ENCODE measurements at regions not wholly inside any gene's neighbourhood (a gene's known extent, or its start where the extent isn't known, plus 50 kb on each side); places are given as distances from the start of the nearest gene placed in this dataset.

DNA sequence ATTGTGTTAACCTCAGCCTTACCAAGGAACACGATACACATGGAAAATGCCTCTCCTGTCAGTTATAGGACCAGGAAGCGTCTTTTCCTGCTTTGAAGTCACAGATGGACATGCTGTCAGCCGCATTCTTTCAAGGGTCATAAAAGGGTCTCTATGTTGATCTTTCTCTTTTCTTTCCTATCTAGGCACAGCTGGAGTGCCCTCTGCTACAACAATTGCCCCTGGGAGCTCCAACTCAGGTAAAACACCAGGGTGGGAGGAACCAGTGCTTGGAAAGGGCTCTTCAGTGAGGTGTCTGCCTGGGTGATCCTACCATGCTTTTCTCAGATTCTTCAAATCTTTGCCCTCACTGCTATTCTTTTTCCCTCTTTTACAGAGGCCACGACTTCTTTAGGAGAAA, 157.4 kb upstream of the CNTN1 start:
- Histone ChIP-seq H3K27me3 (replicated peaks in 1 of 2; ENCODE audit: control insufficient read depth in 2 of 2, extremely low read depth in 1 of 2, insufficient read depth in 2 of 2, low read length in 1 of 2) (no peaks in the 10 kb centered on the region), H3K27ac (ENCODE audit: low read length) (no peak overlapping the region), H3K4me1 (ENCODE audit: control insufficient read depth in 1 of 2, extremely low read depth in 1 of 2, insufficient read depth in 2 of 2, low read length in 2 of 2) (no peaks in the 10 kb centered on the region), H3K9me3 (no peaks in the 10 kb centered on the region), H3K36me3 (ENCODE audit: control insufficient read depth in 2 of 2, extremely low read depth in 1 of 2, insufficient read depth in 1 of 2, low read length in 1 of 2) (no peaks in the 10 kb centered on the region), H3K4me3 (ENCODE audit: control insufficient read depth in 1 of 2, extremely low read depth in 1 of 2, low read length in 1 of 2) (no peak overlapping the region)
- ATAC-seq (replicated peaks in 1 of 4) (no peak), DNase-seq (no peak)
- WGBS (ENCODE audit: insufficient coverage), result 70% methylated on average over 3 of the region's 4 CpGs
- POLR2A ChIA-PET, result no interaction called here
- H3K27me3 Mint-ChIP-seq, result no peaks in the 10 kb centered on the region
- H3K36me3 Mint-ChIP-seq, result no peaks in the 10 kb centered on the region
- H3K27ac Mint-ChIP-seq, result no peak overlapping the region
- H3K4me1 Mint-ChIP-seq, result no peaks in the 10 kb centered on the region
- H3K4me3 Mint-ChIP-seq, result no peak overlapping the region
- CTCF ChIA-PET, result no interaction called here
- H3K9me3 Mint-ChIP-seq, result peaks cover 1 to 16% (median 12%) of the 10 kb centered on the region in 3 donors

DNA sequence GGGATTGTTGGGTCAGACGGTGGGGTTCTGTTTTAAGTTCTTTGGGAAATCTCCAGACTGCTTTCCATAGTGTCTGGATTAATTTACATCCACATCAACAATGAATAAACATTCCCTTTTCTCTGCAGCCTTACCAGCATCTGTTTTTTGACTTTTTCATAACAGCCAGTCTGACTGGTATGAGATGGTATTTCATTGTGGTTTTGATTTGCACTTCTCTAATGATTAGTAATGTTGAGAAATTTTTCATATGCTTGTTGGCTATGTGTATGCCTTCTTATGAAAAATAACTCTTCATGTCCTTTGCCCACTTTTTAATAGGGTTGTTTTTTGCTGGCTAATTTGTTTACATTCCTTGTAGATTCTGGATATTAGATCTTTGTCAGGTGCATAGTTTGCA, 140.8 kb upstream of the CNTN1 start:
- H3K27me3 ChIP-seq (replicated peaks in 1 of 2; ENCODE audit: control insufficient read depth in 2 of 2, extremely low read depth in 1 of 2, insufficient read depth in 2 of 2, low read length in 1 of 2), result no peaks in the 10 kb centered on the region
- no peaks in the 10 kb centered on the region for H3K36me3 ChIP-seq (ENCODE audit: control insufficient read depth in 2 of 2, extremely low read depth in 1 of 2, insufficient read depth in 1 of 2, low read length in 1 of 2)
- POLR2A ChIA-PET, result no interaction called here
- no peak overlapping the region for H3K4me3 ChIP-seq (ENCODE audit: control insufficient read depth in 1 of 2, extremely low read depth in 1 of 2, low read length in 1 of 2)
- H3K4me1 ChIP-seq (ENCODE audit: control insufficient read depth in 1 of 2, extremely low read depth in 1 of 2, insufficient read depth in 2 of 2, low read length in 2 of 2), result no peaks in the 10 kb centered on the region
- Mint-ChIP-seq H3K36me3 (no peaks in the 10 kb centered on the region), H3K27ac (no peak overlapping the region), H3K4me1 (no peaks in the 10 kb centered on the region), H3K9me3 (peaks cover 12 to 36% (median 16%) of the 10 kb centered on the region in 3 donors), H3K4me3 (no peak overlapping the region), H3K27me3 (no peaks in the 10 kb centered on the region)
- ATAC-seq (replicated peaks in 1 of 4), result no peak
- CTCF ChIA-PET, result no interaction called here
- H3K9me3 ChIP-seq, result no peaks in the 10 kb centered on the region
- no peak overlapping the region for H3K27ac ChIP-seq (ENCODE audit: low read length)
- no CpG with 5 or more reads among the region's 1 CpG for WGBS (ENCODE audit: insufficient coverage)
- DNase-seq, result no peak

DNA sequence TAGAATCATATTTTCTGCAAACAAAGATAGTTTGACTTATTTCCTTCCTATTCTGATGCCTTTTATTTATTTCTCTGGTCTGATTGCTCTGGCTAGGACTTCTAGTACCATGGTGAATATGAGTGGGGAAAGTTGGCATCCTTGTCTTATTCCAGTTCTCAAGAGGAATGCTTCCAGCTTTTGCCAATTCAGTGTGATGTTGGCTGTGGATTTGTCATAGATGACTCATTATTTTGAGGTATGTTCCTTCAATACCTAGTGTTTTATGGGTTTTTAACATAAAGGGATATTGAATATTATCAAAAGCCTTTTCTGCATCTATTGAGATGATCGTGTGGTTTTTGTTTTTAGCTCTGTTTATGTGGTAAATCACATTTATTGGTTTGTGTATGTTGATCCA, 139.4 kb upstream of the CNTN1 start:
- no peaks in the 10 kb centered on the region for H3K36me3 ChIP-seq (ENCODE audit: control insufficient read depth in 2 of 2, extremely low read depth in 1 of 2, insufficient read depth in 1 of 2, low read length in 1 of 2)
- H3K4me3 ChIP-seq (ENCODE audit: control insufficient read depth in 1 of 2, extremely low read depth in 1 of 2, low read length in 1 of 2), result no peak overlapping the region
- ATAC-seq (replicated peaks in 1 of 4), result no peak
- no peaks in the 10 kb centered on the region for H3K27me3 Mint-ChIP-seq
- peaks cover 9 to 36% (median 16%) of the 10 kb centered on the region in 3 donors for H3K9me3 Mint-ChIP-seq
- no peaks in the 10 kb centered on the region for H3K36me3 Mint-ChIP-seq
- DNase-seq, result no peak
- POLR2A ChIA-PET, result no interaction called here
- no peak overlapping the region for H3K4me3 Mint-ChIP-seq
- no peak overlapping the region for H3K27ac Mint-ChIP-seq
- no peaks in the 10 kb centered on the region for H3K27me3 ChIP-seq (replicated peaks in 1 of 2; ENCODE audit: control insufficient read depth in 2 of 2, extremely low read depth in 1 of 2, insufficient read depth in 2 of 2, low read length in 1 of 2)
- CTCF ChIA-PET, result interaction anchor here in 1 of 2 donors (0.6 kb wide), 1 partner anchor 858 kb away, joined by 4 read pairs; no protein-coding TSS in a partner anchor
- H3K4me1 ChIP-seq (ENCODE audit: control insufficient read depth in 1 of 2, extremely low read depth in 1 of 2, insufficient read depth in 2 of 2, low read length in 2 of 2), result no peaks in the 10 kb centered on the region
- no peak overlapping the region for H3K27ac ChIP-seq (ENCODE audit: low read length)
- H3K9me3 ChIP-seq, result no peaks in the 10 kb centered on the region
- H3K4me1 Mint-ChIP-seq, result no peaks in the 10 kb centered on the region
- WGBS (ENCODE audit: insufficient coverage), result 75% methylated on average over 1 of the region's 1 CpG

DNA sequence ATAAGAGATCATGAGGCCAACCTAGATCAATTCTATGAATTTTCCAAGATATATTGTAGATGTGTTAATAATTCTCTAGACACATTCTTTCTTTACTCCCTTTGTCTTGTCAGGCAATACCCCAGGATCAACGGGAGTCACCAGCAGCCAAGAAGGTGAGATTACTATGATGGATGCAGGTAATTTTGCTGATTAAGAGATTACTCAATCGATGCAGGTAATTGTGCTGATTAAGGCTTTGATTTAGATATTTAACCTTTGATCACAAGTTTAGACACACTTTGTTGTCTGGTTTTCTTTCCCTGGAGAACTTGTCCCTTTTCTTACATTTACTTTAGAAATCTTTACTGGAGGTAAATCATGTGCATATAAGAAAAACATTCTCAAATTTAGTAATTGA, 134.3 kb upstream of the CNTN1 start:
- ATAC-seq (replicated peaks in 1 of 4) (no peak), DNase-seq (no peak)
- POLR2A ChIA-PET, result no interaction called here
- Histone ChIP-seq H3K36me3 (ENCODE audit: control insufficient read depth in 2 of 2, extremely low read depth in 1 of 2, insufficient read depth in 1 of 2, low read length in 1 of 2) (no peaks in the 10 kb centered on the region), H3K9me3 (no peaks in the 10 kb centered on the region), H3K27ac (ENCODE audit: low read length) (no peak overlapping the region), H3K4me1 (ENCODE audit: control insufficient read depth in 1 of 2, extremely low read depth in 1 of 2, insufficient read depth in 2 of 2, low read length in 2 of 2) (no peaks in the 10 kb centered on the region), H3K4me3 (ENCODE audit: control insufficient read depth in 1 of 2, extremely low read depth in 1 of 2, low read length in 1 of 2) (no peak overlapping the region), H3K27me3 (replicated peaks in 1 of 2; ENCODE audit: control insufficient read depth in 2 of 2, extremely low read depth in 1 of 2, insufficient read depth in 2 of 2, low read length in 1 of 2) (no peaks in the 10 kb centered on the region)
- H3K36me3 Mint-ChIP-seq, result no peaks in the 10 kb centered on the region
- no peaks in the 10 kb centered on the region for H3K4me1 Mint-ChIP-seq
- peaks cover 9 to 20% (median 12%) of the 10 kb centered on the region in 3 donors for H3K9me3 Mint-ChIP-seq
- H3K27ac Mint-ChIP-seq, result no peak overlapping the region
- H3K4me3 Mint-ChIP-seq, result no peak overlapping the region
- CTCF ChIA-PET, result no interaction called here
- H3K27me3 Mint-ChIP-seq, result no peaks in the 10 kb centered on the region
- WGBS (ENCODE audit: insufficient coverage), result no CpG with 5 or more reads among the region's 2 CpGs

DNA sequence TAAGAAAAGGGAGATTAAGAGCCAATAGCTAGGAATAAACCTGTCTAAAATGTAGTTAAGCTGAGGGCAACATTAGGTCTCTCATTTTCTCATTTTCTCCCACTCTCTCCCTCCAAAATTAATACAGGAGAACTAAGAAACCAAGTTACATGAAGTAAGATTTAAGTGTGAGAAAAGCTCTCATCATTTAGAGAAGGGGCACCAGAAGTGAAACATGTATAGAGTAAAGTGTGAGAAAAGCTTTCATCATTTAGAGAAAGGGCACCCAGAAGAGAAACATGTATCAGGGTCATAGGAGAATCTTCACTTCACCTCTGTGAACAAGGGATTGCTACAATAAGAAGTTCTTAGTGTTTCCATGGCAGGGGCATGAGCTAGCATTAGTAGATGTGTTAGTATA, 132.4 kb upstream of the CNTN1 start:
- DNase-seq (no peak), ATAC-seq (replicated peaks in 1 of 4) (no peak)
- H3K4me1 Mint-ChIP-seq, result no peaks in the 10 kb centered on the region
- Histone ChIP-seq H3K4me1 (ENCODE audit: control insufficient read depth in 1 of 2, extremely low read depth in 1 of 2, insufficient read depth in 2 of 2, low read length in 2 of 2) (no peaks in the 10 kb centered on the region), H3K27me3 (replicated peaks in 1 of 2; ENCODE audit: control insufficient read depth in 2 of 2, extremely low read depth in 1 of 2, insufficient read depth in 2 of 2, low read length in 1 of 2) (no peaks in the 10 kb centered on the region), H3K9me3 (no peaks in the 10 kb centered on the region), H3K27ac (ENCODE audit: low read length) (no peak overlapping the region), H3K36me3 (ENCODE audit: control insufficient read depth in 2 of 2, extremely low read depth in 1 of 2, insufficient read depth in 1 of 2, low read length in 1 of 2) (no peaks in the 10 kb centered on the region), H3K4me3 (ENCODE audit: control insufficient read depth in 1 of 2, extremely low read depth in 1 of 2, low read length in 1 of 2) (no peak overlapping the region)
- peaks cover 3 to 10% (median 7%) of the 10 kb centered on the region in 3 donors for H3K9me3 Mint-ChIP-seq
- no peaks in the 10 kb centered on the region for H3K27me3 Mint-ChIP-seq
- H3K27ac Mint-ChIP-seq, result no peak overlapping the region
- ChIA-PET CTCF (no interaction called here), POLR2A (no interaction called here)
- no peaks in the 10 kb centered on the region for H3K36me3 Mint-ChIP-seq
- no peak overlapping the region for H3K4me3 Mint-ChIP-seq

DNA sequence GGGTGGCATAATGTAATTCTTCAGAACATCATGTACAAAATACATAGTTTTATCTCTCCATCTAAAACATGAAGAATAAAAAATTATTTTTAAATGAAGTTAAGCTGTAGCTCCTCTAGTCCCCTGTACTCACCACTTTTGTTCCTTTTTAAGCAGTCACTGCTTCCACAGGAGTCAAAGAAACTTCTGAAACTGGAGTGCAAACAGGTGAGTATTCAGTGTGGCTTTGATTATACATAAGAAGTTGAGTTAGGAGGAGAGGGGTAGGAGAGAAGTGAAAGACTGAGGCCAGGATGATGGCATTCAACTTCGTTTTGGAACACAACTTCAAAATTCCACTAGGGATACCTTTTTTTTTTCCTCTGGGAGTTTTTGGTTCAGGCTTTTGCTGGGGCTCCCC, 131.4 kb upstream of the CNTN1 start:
- POLR2A ChIA-PET, result no interaction called here
- no CpG with 5 or more reads among the region's 1 CpG for WGBS (ENCODE audit: insufficient coverage)
- Mint-ChIP-seq H3K27ac (no peak overlapping the region), H3K4me3 (no peak overlapping the region), H3K27me3 (no peaks in the 10 kb centered on the region), H3K4me1 (no peaks in the 10 kb centered on the region), H3K9me3 (peaks cover 0 to 10% (median 4%) of the 10 kb centered on the region in 3 donors), H3K36me3 (no peaks in the 10 kb centered on the region)
- ATAC-seq (replicated peaks in 1 of 4) (no peak), DNase-seq (no peak)
- H3K9me3 ChIP-seq, result no peaks in the 10 kb centered on the region
- H3K4me1 ChIP-seq (ENCODE audit: control insufficient read depth in 1 of 2, extremely low read depth in 1 of 2, insufficient read depth in 2 of 2, low read length in 2 of 2), result no peaks in the 10 kb centered on the region
- H3K4me3 ChIP-seq (ENCODE audit: control insufficient read depth in 1 of 2, extremely low read depth in 1 of 2, low read length in 1 of 2), result no peak overlapping the region
- no peaks in the 10 kb centered on the region for H3K36me3 ChIP-seq (ENCODE audit: control insufficient read depth in 2 of 2, extremely low read depth in 1 of 2, insufficient read depth in 1 of 2, low read length in 1 of 2)
- H3K27ac ChIP-seq (ENCODE audit: low read length), result no peak overlapping the region
- no peaks in the 10 kb centered on the region for H3K27me3 ChIP-seq (replicated peaks in 1 of 2; ENCODE audit: control insufficient read depth in 2 of 2, extremely low read depth in 1 of 2, insufficient read depth in 2 of 2, low read length in 1 of 2)
- CTCF ChIA-PET, result no interaction called here

DNA sequence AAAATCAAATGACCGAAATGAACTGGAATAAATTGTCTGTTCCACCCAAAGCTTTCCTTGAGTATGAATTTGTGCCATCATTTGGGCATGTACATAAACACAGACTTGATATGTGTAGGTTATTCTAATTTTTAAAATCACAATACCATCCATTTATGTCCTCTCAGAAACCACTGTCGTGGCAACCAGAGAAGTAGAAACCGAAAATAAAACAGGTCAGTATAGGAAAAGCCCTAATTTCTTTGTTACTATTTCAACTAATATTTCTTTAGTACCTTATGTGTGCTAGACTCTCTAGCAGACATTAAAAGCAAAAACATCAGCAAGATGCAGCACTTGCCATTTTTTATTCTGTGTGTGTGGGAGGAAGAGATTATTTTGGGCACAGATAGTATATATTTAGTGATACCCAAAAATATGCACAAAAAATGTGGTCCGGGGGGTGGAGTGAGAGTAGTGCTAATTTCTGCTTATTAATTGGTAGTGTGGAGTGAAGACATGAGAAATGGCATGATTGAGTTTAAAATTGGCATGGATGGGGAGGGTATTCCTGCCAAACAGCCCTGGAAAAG, 130.8 kb upstream of the CNTN1 start:
- Histone ChIP-seq H3K36me3 (ENCODE audit: control insufficient read depth in 2 of 2, extremely low read depth in 1 of 2, insufficient read depth in 1 of 2, low read length in 1 of 2) (no peaks in the 10 kb centered on the region), H3K27me3 (replicated peaks in 1 of 2; ENCODE audit: control insufficient read depth in 2 of 2, extremely low read depth in 1 of 2, insufficient read depth in 2 of 2, low read length in 1 of 2) (no peaks in the 10 kb centered on the region), H3K4me1 (ENCODE audit: control insufficient read depth in 1 of 2, extremely low read depth in 1 of 2, insufficient read depth in 2 of 2, low read length in 2 of 2) (no peaks in the 10 kb centered on the region), H3K27ac (ENCODE audit: low read length) (no peak overlapping the region), H3K9me3 (no peaks in the 10 kb centered on the region), H3K4me3 (ENCODE audit: control insufficient read depth in 1 of 2, extremely low read depth in 1 of 2, low read length in 1 of 2) (no peak overlapping the region)
- Mint-ChIP-seq H3K27ac (no peak overlapping the region), H3K9me3 (peaks cover 0 to 10% (median 0%) of the 10 kb centered on the region in 3 donors), H3K4me1 (no peaks in the 10 kb centered on the region), H3K36me3 (no peaks in the 10 kb centered on the region), H3K4me3 (no peak overlapping the region), H3K27me3 (no peaks in the 10 kb centered on the region)
- ATAC-seq (replicated peaks in 1 of 4) (no peak), DNase-seq (no peak)
- POLR2A ChIA-PET, result no interaction called here
- CTCF ChIA-PET, result no interaction called here
- 100% methylated on average over 1 of the region's 4 CpGs for whole genome bisulfite sequencing (ENCODE audit: insufficient coverage)
